ENCODE measurements at regions not wholly inside any gene's neighbourhood (a gene's known extent, or its start where the extent isn't known, plus 50 kb on each side); places are given as distances from the start of the nearest gene placed in this dataset.
"Not testable (repeated sequence)": the region's sequence is repeated elsewhere in the genome, so short reads cannot be mapped to it uniquely, and the experiment has no call there.

DNA sequence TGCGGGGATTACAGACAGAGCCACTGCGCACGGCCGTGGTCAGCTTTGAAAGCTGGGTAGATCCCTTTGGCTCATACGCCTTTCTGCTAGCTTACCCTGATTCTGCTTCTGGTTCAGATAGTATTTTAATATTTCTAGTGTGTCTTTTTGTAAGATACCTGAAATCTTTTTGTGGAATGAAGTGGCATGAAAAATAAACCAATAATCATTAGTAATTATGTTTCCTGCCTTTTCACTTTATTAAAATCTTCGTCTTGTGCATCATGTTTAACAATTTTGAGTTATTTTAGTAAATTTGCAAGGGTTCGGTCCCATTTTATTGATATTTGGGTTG lies 82.5 kb upstream of the TNK2 start:
- not testable (repeated sequence) for TF ChIP-seq POLR2A (IDR thresholded peaks at IDR 0.05)
- TF ChIP-seq, protein P1, sequence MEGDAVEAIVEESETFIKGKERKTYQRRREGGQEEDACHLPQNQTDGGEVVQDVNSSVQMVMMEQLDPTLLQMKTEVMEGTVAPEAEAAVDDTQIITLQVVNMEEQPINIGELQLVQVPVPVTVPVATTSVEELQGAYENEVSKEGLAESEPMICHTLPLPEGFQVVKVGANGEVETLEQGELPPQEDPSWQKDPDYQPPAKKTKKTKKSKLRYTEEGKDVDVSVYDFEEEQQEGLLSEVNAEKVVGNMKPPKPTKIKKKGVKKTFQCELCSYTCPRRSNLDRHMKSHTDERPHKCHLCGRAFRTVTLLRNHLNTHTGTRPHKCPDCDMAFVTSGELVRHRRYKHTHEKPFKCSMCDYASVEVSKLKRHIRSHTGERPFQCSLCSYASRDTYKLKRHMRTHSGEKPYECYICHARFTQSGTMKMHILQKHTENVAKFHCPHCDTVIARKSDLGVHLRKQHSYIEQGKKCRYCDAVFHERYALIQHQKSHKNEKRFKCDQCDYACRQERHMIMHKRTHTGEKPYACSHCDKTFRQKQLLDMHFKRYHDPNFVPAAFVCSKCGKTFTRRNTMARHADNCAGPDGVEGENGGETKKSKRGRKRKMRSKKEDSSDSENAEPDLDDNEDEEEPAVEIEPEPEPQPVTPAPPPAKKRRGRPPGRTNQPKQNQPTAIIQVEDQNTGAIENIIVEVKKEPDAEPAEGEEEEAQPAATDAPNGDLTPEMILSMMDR (IDR thresholded peaks at IDR 0.05) = not testable (repeated sequence)
